Nephron progenitor cell (in vitro differentiated cells): ENCODE measurements at regions not wholly inside any gene's neighbourhood (a gene's known extent, or its start where the extent isn't known, plus 50 kb on each side); places are given as distances from the start of the nearest gene placed in this dataset.

Experiments
- DNase-seq: peaks from one replicate; pipeline ENCODE4 v3.0.0; 2021
- H3K27ac Mint-ChIP-seq: 2 replicates; pipeline ENCODE4 v1.8.0; 2021; ENCODE audit warnings: mild to moderate bottlenecking, moderate library complexity, mixed read lengths
- H3K27me3 Mint-ChIP-seq: 2 replicates; pipeline ENCODE4 v1.8.0; 2021; ENCODE audit warnings: mild to moderate bottlenecking, low read depth, mixed read lengths; ENCODE audit not compliant: poor library complexity
- H3K36me3 Mint-ChIP-seq: 2 replicates; pipeline ENCODE4 v1.8.0; 2021; ENCODE audit warnings: low read depth, mixed read lengths
- H3K4me1 Mint-ChIP-seq: 2 replicates; pipeline ENCODE4 v1.8.0; 2021; ENCODE audit warnings: mixed read lengths
- H3K4me3 Mint-ChIP-seq: 2 replicates; pipeline ENCODE4 v1.8.0; 2021; ENCODE audit warnings: mild to moderate bottlenecking, moderate library complexity, mixed read lengths
- H3K9me3 Mint-ChIP-seq: 2 replicates; pipeline ENCODE4 v1.8.0; 2021; ENCODE audit warnings: mild to moderate bottlenecking, moderate library complexity, mixed read lengths
- TF ChIP-seq, protein P1 (sequence below): fragments of 200-600 bp; sonication (generic); IDR thresholded peaks from 2 replicates; pipeline ENCODE4 v1.5.0; 2021; ENCODE audit warnings: antibody characterized with exemption

- Mint-ChIP-seq H3K9me3 (peaks cover under 1% of the 10 kb centered on the region), H3K27ac (no peak overlapping the region), H3K27me3 (peaks cover 5% of the 10 kb centered on the region), H3K4me1 (peaks cover 6% of the 10 kb centered on the region), H3K36me3 (no peaks in the 10 kb centered on the region), H3K4me3 (no peak overlapping the region)
- TF ChIP-seq, protein P1, sequence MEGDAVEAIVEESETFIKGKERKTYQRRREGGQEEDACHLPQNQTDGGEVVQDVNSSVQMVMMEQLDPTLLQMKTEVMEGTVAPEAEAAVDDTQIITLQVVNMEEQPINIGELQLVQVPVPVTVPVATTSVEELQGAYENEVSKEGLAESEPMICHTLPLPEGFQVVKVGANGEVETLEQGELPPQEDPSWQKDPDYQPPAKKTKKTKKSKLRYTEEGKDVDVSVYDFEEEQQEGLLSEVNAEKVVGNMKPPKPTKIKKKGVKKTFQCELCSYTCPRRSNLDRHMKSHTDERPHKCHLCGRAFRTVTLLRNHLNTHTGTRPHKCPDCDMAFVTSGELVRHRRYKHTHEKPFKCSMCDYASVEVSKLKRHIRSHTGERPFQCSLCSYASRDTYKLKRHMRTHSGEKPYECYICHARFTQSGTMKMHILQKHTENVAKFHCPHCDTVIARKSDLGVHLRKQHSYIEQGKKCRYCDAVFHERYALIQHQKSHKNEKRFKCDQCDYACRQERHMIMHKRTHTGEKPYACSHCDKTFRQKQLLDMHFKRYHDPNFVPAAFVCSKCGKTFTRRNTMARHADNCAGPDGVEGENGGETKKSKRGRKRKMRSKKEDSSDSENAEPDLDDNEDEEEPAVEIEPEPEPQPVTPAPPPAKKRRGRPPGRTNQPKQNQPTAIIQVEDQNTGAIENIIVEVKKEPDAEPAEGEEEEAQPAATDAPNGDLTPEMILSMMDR = no peak
- no peak for DNase-seq
Observed at GRCh38 chr3:4231041-4231440, 72.1 kb upstream of the SETMAR start.

- Mint-ChIP-seq H3K27ac (no peak overlapping the region), H3K9me3 (peaks cover 11% of the 10 kb centered on the region), H3K36me3 (no peaks in the 10 kb centered on the region), H3K4me3 (no peak overlapping the region), H3K4me1 (peaks cover 6% of the 10 kb centered on the region), H3K27me3 (peaks cover 4% of the 10 kb centered on the region)
- DNase-seq = no peak
- TF ChIP-seq, protein P1 = no peak
Observed at GRCh38 chr3:4232798-4233197, 70.4 kb upstream of the SETMAR start.

DNA sequence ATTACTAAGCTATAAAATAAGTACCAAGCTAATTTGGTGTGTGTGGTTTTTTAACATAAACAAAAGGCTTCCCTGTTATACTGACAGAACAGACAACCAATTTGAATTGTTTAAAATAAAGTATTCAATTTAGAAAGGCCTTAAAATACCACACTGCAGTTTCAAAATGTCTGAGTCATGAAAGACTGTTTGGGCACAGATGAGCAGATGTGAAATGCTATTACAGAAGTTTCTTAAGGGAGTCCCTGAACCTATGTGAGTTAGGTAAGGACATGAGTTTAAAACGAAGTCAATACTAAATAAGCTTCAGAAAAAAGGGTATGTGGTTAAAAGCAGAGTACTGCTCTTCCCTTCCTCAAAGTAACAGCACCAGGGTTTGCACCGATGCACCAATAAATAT is 69.7 kb upstream of the SETMAR start:
- peaks cover 7% of the 10 kb centered on the region for H3K27me3 Mint-ChIP-seq
- peaks cover 18% of the 10 kb centered on the region for H3K9me3 Mint-ChIP-seq
- H3K4me1 Mint-ChIP-seq = peaks cover 1% of the 10 kb centered on the region
- H3K27ac Mint-ChIP-seq = no peak overlapping the region
- DNase-seq = no peak
- TF ChIP-seq, protein P1 = no peak
- H3K4me3 Mint-ChIP-seq = no peak overlapping the region
- no peaks in the 10 kb centered on the region for H3K36me3 Mint-ChIP-seq

DNA sequence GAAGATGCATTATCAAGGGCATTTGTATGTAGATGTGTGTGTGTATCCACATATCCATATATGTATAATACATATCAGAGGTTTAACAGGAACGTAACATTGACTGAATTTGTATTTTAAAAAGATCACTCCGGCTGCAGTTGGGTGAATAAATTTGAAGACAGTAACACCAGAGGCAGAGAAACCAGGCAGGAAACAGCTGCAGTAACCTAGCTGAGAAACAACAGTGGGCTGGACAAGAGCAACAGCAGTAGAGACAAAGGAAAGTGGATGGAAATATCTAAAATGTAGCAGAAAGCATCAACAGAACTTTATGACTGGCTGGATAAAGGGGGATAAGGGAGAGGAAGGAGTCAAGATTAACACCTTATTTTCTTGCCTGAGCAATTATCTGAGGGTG is 68.3 kb upstream of the SETMAR start:
- no peaks in the 10 kb centered on the region for H3K36me3 Mint-ChIP-seq
- H3K4me1 Mint-ChIP-seq = no peaks in the 10 kb centered on the region
- H3K9me3 Mint-ChIP-seq = peaks cover 20% of the 10 kb centered on the region
- TF ChIP-seq, protein P1 = no peak
- no peak overlapping the region for H3K27ac Mint-ChIP-seq
- H3K27me3 Mint-ChIP-seq = peaks cover 7% of the 10 kb centered on the region
- H3K4me3 Mint-ChIP-seq = no peak overlapping the region
- DNase-seq = no peak

- no peak overlapping the region for H3K4me3 Mint-ChIP-seq
- no peak overlapping the region for H3K27ac Mint-ChIP-seq
- peaks cover 7% of the 10 kb centered on the region for H3K27me3 Mint-ChIP-seq
- H3K4me1 Mint-ChIP-seq = no peaks in the 10 kb centered on the region
- DNase-seq = no peak
- no peaks in the 10 kb centered on the region for H3K36me3 Mint-ChIP-seq
- peaks cover 20% of the 10 kb centered on the region for H3K9me3 Mint-ChIP-seq
- TF ChIP-seq, protein P1 = no peak
Observed at GRCh38 chr3:4235690-4236089, 67.5 kb upstream of the SETMAR start.

DNA sequence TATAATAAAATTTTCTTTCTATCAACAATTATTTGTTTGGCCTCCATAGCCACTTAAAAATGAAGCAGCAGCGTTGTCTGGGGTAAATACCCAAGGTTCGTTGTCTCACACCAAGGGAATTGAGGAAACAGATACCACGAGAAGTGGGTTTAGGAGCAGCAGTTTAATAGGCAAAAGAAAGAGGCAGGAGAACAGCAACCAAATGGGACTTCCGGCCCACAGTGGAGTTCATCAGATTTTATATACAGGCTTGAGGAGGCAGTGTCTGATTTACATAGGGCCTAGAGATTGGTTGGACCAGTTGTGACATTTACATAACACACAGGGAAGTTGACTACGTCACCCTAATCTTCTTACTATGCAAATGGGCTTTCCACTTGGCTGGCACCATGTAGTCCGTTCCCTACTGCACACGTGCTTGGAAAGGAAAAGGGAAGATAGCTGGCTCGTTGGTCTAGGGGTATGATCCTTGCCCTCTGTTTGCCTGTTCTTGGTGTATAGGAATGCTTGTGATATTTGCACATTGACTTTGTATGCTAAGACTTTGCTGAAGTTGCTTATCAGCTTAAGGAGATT is 61.5 kb upstream of the SETMAR start:
- H3K9me3 Mint-ChIP-seq = peaks cover 17% of the 10 kb centered on the region
- H3K27me3 Mint-ChIP-seq = peaks cover 13% of the 10 kb centered on the region
- H3K27ac Mint-ChIP-seq = no peak overlapping the region
- H3K4me1 Mint-ChIP-seq = peaks cover 7% of the 10 kb centered on the region
- no peaks in the 10 kb centered on the region for H3K36me3 Mint-ChIP-seq
- no peak overlapping the region for H3K4me3 Mint-ChIP-seq
- TF ChIP-seq, protein P1 = no peak
- no peak for DNase-seq
